ENCODE measurements at regions not wholly inside any gene's neighbourhood (a gene's known extent, or its start where the extent isn't known, plus 50 kb on each side); places are given as distances from the start of the nearest gene placed in this dataset.

- TF ChIP-seq CTCF (IDR thresholded peaks at IDR 0.05; ENCODE audit: low read depth, low read length, missing input control) (no peak), MAX (IDR thresholded peaks at IDR 0.05) (no peak), SP1 (IDR thresholded peaks at IDR 0.05) (no peak), ZBTB33 (IDR thresholded peaks at IDR 0.05) (no peak)
Measured at GRCh38 chr2:41413813-41414485, 633.9 kb upstream of the PKDCC start.
